RWPE2 (cell line): ENCODE measurements at regions not wholly inside any gene's neighbourhood (a gene's known extent, or its start where the extent isn't known, plus 50 kb on each side); places are given as distances from the start of the nearest gene placed in this dataset.

Experiments used
- ATAC-seq: fragments of 200-7000 bp; cut with Tn5 transposase; 3 replicates; pipeline ENCODE4 v1.9.1; 2021; ENCODE audit warnings: low read depth
- DNase-seq: peaks from one replicate; pipeline ENCODE4 v3.0.0-alpha.2; 2020; ENCODE audit warnings: low spot score
- H3K27ac ChIP-seq: fragments of 450-650 bp; 2 replicates; pipeline ENCODE4 v1.5.1; 2017; ENCODE audit warnings: mild to moderate bottlenecking; ENCODE audit not compliant: poor library complexity, severe bottlenecking
- H3K27me3 ChIP-seq: fragments of 250-450 bp; sonication (Bioruptor Pico); 2 replicates; pipeline ENCODE4 v1.5.1; 2021; ENCODE audit warnings: mild to moderate bottlenecking, moderate library complexity; ENCODE audit not compliant: insufficient read depth, poor library complexity, severe bottlenecking
- H3K36me3 ChIP-seq: fragments of 250-450 bp; sonication (Bioruptor Pico); 2 replicates; pipeline ENCODE4 v1.5.1; 2020; ENCODE audit warnings: low read depth, mild to moderate bottlenecking, moderate library complexity
- H3K4me1 ChIP-seq: fragments of 250-450 bp; sonication (Bioruptor Pico); 2 replicates; pipeline ENCODE4 v1.5.1; 2021; ENCODE audit warnings: mild to moderate bottlenecking, moderate library complexity; ENCODE audit not compliant: insufficient read depth, poor library complexity, severe bottlenecking
- H3K4me3 ChIP-seq: fragments of 250-450 bp; sonication (Bioruptor Pico); 2 replicates; pipeline ENCODE4 v1.5.1; 2021; ENCODE audit warnings: mild to moderate bottlenecking, moderate library complexity; ENCODE audit not compliant: severe bottlenecking
- H3K9me3 ChIP-seq: fragments of 250-450 bp; sonication (Bioruptor Pico); 2 replicates; pipeline ENCODE4 v1.5.1; 2021; ENCODE audit warnings: mild to moderate bottlenecking, moderate library complexity; ENCODE audit not compliant: severe bottlenecking
- CTCF ChIP-seq: fragments of 450-650 bp; IDR thresholded peaks from one replicate; pipeline ENCODE4 v1.5.1; 2017; ENCODE audit warnings: mild to moderate bottlenecking, moderate library complexity; ENCODE audit not compliant: poor library complexity, severe bottlenecking

- ATAC-seq: no peak
Observed at GRCh38 chr13:19071161-19071936, 110.3 kb downstream of the TUBA3C start.

GRCh38 chr13:19070398-19070735, 111.3 kb downstream of the TUBA3C start:
- Histone ChIP-seq H3K4me1 (no peaks in the 10 kb centered on the region), H3K27ac (no peak overlapping the region), H3K36me3 (no peaks in the 10 kb centered on the region), H3K4me3 (no peak overlapping the region), H3K9me3 (no peaks in the 10 kb centered on the region), H3K27me3 (no peaks in the 10 kb centered on the region)
- no peak for TF ChIP-seq CTCF
- no peak for DNase-seq
- no peak for ATAC-seq

More at GRCh38 chr13:19071161-19071936, 110.3 kb downstream of the TUBA3C start:
- Histone ChIP-seq H3K27me3 (no peaks in the 10 kb centered on the region), H3K4me3 (no peak overlapping the region), H3K9me3 (no peaks in the 10 kb centered on the region), H3K4me1 (no peaks in the 10 kb centered on the region), H3K27ac (no peak overlapping the region), H3K36me3 (no peaks in the 10 kb centered on the region)
- TF ChIP-seq CTCF: no peak
- DNase-seq: no peak

GRCh38 chr13:19069684-19070397, 111.8 kb downstream of the TUBA3C start:
- no peak overlapping the region for H3K27ac ChIP-seq
- no peak for ATAC-seq
- no peaks in the 10 kb centered on the region for H3K9me3 ChIP-seq
- H3K4me1 ChIP-seq: no peaks in the 10 kb centered on the region
- no peak overlapping the region for H3K4me3 ChIP-seq
- DNase-seq: no peak
- H3K27me3 ChIP-seq: no peaks in the 10 kb centered on the region
- no peak for TF ChIP-seq CTCF
- H3K36me3 ChIP-seq: no peaks in the 10 kb centered on the region

- no peaks in the 10 kb centered on the region for H3K36me3 ChIP-seq
- H3K4me1 ChIP-seq: no peaks in the 10 kb centered on the region
- no peak for TF ChIP-seq CTCF
- H3K27ac ChIP-seq: no peak overlapping the region
- no peaks in the 10 kb centered on the region for H3K9me3 ChIP-seq
- H3K27me3 ChIP-seq: no peaks in the 10 kb centered on the region
- H3K4me3 ChIP-seq: no peak overlapping the region
- DNase-seq (no peak), ATAC-seq (no peak)
Observed at GRCh38 chr13:19068691-19069090, 112.9 kb downstream of the TUBA3C start.

GRCh38 chr13:19067767-19068166, 113.9 kb downstream of the TUBA3C start:
- no peaks in the 10 kb centered on the region for H3K27me3 ChIP-seq
- DNase-seq: no peak
- no peaks in the 10 kb centered on the region for H3K9me3 ChIP-seq

More at GRCh38 chr13:19067767-19068166, 113.9 kb downstream of the TUBA3C start:
- no peaks in the 10 kb centered on the region for H3K36me3 ChIP-seq
- no peak for TF ChIP-seq CTCF
- no peak overlapping the region for H3K27ac ChIP-seq
- no peak overlapping the region for H3K4me3 ChIP-seq
- no peaks in the 10 kb centered on the region for H3K4me1 ChIP-seq
- ATAC-seq: no peak
